Smooth muscle cell (in vitro differentiated cells): ENCODE measurements at regions not wholly inside any gene's neighbourhood (a gene's known extent, or its start where the extent isn't known, plus 50 kb on each side); places are given as distances from the start of the nearest gene placed in this dataset.

ENCODE experiments used
- DNase-seq: peaks from one replicate; lab custom pipeline; 2025; ENCODE audit not compliant: unreplicated experiment; lab: John Stamatoyannopoulos, UW
- H2AFZ ChIP-seq: fragments of 200-600 bp; sonication (generic); 2 replicates; pipeline ENCODE4 v1.6.0; 2016; ENCODE audit warnings: antibody characterized with exemption, low read depth, mild to moderate bottlenecking
- H3F3A ChIP-seq: fragments of 200-600 bp; sonication (generic); 2 replicates; pipeline ENCODE4 v1.6.0; 2017; ENCODE audit warnings: antibody characterized with exemption, low read depth
- H3K27ac ChIP-seq: fragments of 200-600 bp; sonication (generic); 2 replicates; pipeline ENCODE4 v1.5.1; 2016; ENCODE audit warnings: low read depth, mild to moderate bottlenecking
- H3K27me3 ChIP-seq: fragments of 200-600 bp; sonication (generic); 2 replicates; pipeline ENCODE4 v1.6.1; 2016; ENCODE audit warnings: low read depth, mild to moderate bottlenecking
- H3K36me3 ChIP-seq: fragments of 200-600 bp; sonication (generic); 2 replicates; pipeline ENCODE4 v1.5.1; 2016; ENCODE audit warnings: low read depth
- H3K4me1 ChIP-seq: fragments of 200-600 bp; sonication (generic); 2 replicates; pipeline ENCODE4 v1.5.1; 2016; ENCODE audit warnings: low read depth
- H3K4me2 ChIP-seq: fragments of 200-600 bp; sonication (generic); 2 replicates; pipeline ENCODE4 v1.6.0; 2016; ENCODE audit warnings: mild to moderate bottlenecking
- H3K4me3 ChIP-seq: fragments of 200-600 bp; sonication (generic); 2 replicates; pipeline ENCODE4 v1.5.1; 2016; ENCODE audit warnings: mild to moderate bottlenecking
- H3K79me2 ChIP-seq: fragments of 200-600 bp; sonication (generic); 2 replicates; pipeline ENCODE4 v1.6.0; 2016; ENCODE audit warnings: low read depth, mild to moderate bottlenecking
- H3K9ac ChIP-seq: fragments of 200-600 bp; sonication (generic); 2 replicates; pipeline ENCODE4 v1.6.0; 2016; ENCODE audit warnings: low read depth
- H3K9me3 ChIP-seq: fragments of 200-600 bp; sonication (generic); replicated peaks from 2 replicates; pipeline ENCODE4 v1.5.1; 2016; ENCODE audit warnings: low read depth
- H4K20me1 ChIP-seq: fragments of 200-600 bp; sonication (generic); 2 replicates; pipeline ENCODE4 v1.6.0; 2016; ENCODE audit warnings: low read depth
- CTCF ChIP-seq: fragments of 200-600 bp; sonication (generic); IDR thresholded peaks from 2 replicates; pipeline ENCODE4 v1.5.1; 2017; ENCODE audit warnings: borderline replicate concordance, mild to moderate bottlenecking, antibody characterized with exemption; ENCODE audit not compliant: insufficient read depth, poor library complexity, severe bottlenecking
- WGBS: methylation state at CpG from one replicate; pipeline ENCODE4 v1.1.7; 2016; ENCODE audit warnings: low lambda C conversion rate; 5-methylcytosine and 5-hydroxymethylcytosine counted together

- Histone ChIP-seq H3K27me3 (no peaks in the 10 kb centered on the region), H3K9ac (no peak overlapping the region), H3K4me3 (no peak overlapping the region), H3K36me3 (no peaks in the 10 kb centered on the region), H3K4me1 (peaks cover 6% of the 10 kb centered on the region), H3F3A (no peaks in the 10 kb centered on the region), H3K4me2 (no peak overlapping the region), H3K27ac (no peak overlapping the region), H4K20me1 (no peaks in the 10 kb centered on the region), H3K9me3 (no peaks in the 10 kb centered on the region), H2AFZ (no peak overlapping the region), H3K79me2 (no peaks in the 10 kb centered on the region)
- WGBS, result 81% methylated on average over 29 of the region's 29 CpGs
- no peak for DNase-seq
- no peak for TF ChIP-seq CTCF
Observed at GRCh38 chr7:446289-446935, 73.2 kb downstream of the PDGFA start.
